RWPE1 (cell line): ENCODE measurements at regions not wholly inside any gene's neighbourhood (a gene's known extent, or its start where the extent isn't known, plus 50 kb on each side); places are given as distances from the start of the nearest gene placed in this dataset.

Experiments
- CTCF ChIA-PET: fragments of 350-600 bp; sonication (Branson Sonifier 250); formaldehyde crosslinking; extraction: SDS; loops from one replicate; lab custom pipeline; 2021; lab: Yijun Ruan, JAX
- POLR2A ChIA-PET: fragments of 400-600 bp; formaldehyde crosslinking; extraction: SDS; loops from one replicate; lab custom pipeline; 2020; ENCODE audit warnings: antibody characterized with exemption; ENCODE audit not compliant: low non-redundant PET; lab: Yijun Ruan, JAX
- DNase-seq: peaks from one replicate; pipeline ENCODE4 v3.0.0; 2012; ENCODE audit warnings: low spot score
- H3K27ac ChIP-seq: fragments of 450-650 bp; 2 replicates; pipeline ENCODE4 v1.5.1; 2017
- TF ChIP-seq, protein P1 (sequence below): fragments of 450-650 bp; conservative IDR thresholded peaks from 2 replicates; pipeline ENCODE4 v1.5.1; 2017; ENCODE audit warnings: low read depth, mild to moderate bottlenecking

DNA sequence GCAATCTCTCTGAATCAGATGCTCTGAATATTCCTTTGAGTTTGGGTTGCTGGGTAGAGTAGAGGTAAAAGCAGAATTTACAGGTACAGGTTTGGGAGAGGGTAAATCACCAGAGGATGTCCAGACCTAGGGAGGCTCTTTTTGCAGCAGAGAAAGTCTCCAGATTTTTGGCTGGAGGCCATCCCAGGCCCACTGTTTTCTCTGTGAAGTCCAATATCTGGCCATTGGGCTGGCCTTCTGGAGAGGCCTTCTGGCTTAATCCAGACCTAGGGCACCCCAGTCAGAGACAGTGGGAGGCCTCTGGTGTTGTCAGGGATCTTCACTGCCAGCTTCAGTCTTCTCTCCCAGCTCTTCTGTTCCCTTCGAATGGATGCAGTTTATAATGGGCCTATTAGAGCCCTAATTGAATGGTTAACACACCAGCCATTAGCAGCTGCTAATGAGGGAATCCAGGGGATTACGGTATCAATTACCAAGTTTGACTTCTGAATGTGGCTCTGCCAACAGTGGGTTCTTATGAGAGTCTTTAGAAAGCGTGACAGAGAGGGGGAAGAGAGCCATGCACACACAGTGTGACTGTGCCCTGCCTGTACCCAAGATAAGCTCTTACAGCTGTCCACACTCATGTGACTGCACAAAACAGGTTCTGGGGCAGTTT lies 183.1 kb downstream of the EMP1 start:
- no peak overlapping the region for H3K27ac ChIP-seq
- DNase-seq = no peak
- ChIA-PET POLR2A (no interaction called here), CTCF (no interaction called here)
- TF ChIP-seq, protein P1, sequence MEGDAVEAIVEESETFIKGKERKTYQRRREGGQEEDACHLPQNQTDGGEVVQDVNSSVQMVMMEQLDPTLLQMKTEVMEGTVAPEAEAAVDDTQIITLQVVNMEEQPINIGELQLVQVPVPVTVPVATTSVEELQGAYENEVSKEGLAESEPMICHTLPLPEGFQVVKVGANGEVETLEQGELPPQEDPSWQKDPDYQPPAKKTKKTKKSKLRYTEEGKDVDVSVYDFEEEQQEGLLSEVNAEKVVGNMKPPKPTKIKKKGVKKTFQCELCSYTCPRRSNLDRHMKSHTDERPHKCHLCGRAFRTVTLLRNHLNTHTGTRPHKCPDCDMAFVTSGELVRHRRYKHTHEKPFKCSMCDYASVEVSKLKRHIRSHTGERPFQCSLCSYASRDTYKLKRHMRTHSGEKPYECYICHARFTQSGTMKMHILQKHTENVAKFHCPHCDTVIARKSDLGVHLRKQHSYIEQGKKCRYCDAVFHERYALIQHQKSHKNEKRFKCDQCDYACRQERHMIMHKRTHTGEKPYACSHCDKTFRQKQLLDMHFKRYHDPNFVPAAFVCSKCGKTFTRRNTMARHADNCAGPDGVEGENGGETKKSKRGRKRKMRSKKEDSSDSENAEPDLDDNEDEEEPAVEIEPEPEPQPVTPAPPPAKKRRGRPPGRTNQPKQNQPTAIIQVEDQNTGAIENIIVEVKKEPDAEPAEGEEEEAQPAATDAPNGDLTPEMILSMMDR = no peak

DNA sequence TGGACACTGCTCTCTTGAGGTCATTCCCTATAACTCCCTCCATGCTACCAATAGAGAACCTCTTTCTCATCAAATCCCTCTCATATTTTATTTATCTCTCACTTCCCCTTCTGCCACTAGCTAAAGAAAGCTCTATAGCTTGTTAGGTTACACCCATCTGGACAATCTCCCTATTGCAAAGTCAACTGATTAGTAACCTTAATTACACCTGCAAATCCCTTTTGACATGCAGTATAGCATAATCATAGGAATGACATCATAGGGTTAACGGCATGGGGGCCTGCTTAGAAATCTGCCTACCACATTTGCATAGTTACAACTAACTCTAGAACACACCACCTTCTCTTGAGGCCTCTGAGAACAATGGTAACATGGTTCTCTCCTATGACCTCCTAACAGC lies 181.2 kb downstream of the EMP1 start:
- no peak for DNase-seq
- H3K27ac ChIP-seq = no peak overlapping the region
- ChIA-PET CTCF (interaction anchor here (0.8 kb wide), 1 partner anchor 124 kb away, joined by 3 read pairs; no protein-coding TSS in a partner anchor), POLR2A (no interaction called here)
- TF ChIP-seq, protein P1 = no peak

DNA sequence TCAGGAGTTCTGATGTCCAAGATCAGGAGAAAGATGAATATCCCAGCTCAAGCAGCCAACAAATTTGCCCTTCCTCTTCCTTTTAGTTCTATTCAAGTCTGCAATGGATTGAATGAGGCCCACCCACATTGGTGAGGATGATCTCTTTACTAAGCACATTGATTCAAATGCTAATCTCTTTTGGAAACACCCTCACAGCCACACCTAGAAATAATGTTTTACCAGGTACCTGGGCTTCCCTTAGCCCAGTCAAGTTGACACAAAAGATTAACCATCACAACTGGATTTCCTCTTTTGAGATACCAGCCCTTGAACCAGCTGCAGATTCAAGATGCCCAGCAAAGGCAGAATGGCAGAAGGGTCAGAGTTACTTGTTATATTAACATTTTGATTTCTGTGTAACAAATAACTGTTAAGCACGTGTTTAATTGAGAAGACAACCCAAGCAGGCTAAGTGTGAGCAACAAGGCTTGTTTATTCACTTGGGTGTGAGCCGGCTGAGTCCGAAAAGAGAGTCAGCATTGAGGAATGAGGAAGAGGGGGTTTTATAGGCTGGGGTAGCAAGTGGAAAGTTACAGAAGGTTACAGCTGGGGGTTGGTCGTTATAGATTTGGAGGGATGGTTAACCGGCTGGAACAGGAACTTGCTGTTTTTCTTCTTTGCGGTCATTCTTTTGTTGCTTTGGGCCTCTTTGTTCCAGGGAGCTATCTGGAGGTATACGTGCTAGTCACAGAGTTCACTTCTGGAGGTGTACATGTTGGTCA lies 180.3 kb downstream of the EMP1 start:
- no peak overlapping the region for H3K27ac ChIP-seq
- CTCF ChIA-PET = interaction anchor here (0.8 kb wide), 1 partner anchor 125 kb away, joined by 3 read pairs; no protein-coding TSS in a partner anchor
- TF ChIP-seq, protein P1 = no peak

DNA sequence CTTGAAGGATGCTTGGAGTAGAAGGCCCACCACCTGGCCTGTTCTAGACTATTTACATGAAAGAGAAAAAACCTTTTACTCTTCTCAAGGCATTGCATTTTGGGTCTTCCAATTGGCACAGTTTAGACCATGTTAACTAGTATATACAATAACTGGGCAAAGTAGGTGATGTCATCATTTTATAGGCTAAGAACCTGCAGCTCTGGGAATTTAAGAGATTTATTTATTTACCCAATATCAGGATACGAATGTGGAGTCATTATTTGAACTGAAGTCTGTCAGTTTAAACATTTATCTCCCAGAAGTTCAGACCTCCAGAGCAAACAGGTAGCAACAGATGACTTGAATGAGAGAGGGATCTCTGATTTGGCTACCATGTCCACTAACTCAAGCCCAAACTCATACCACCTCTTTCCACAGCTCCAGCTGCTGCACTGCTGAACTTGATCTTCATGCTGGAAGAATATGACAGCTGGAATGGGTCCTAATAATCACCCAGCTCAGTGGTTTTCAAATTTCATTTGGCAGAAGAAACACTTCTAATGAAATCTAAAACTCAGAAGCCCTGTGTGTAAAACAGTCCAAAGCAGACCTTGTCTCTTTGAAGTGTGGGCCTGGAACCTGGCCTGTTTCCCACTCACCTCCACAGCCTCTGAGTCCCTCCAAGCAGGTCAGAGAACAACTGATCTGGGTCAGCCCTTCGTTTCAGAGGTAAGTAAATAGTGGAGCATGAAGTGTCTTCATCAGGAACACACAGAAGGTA lies 179.2 kb downstream of the EMP1 start:
- TF ChIP-seq, protein P1 = no peak
- H3K27ac ChIP-seq = no peak overlapping the region
- ChIA-PET POLR2A (no interaction called here), CTCF (no interaction called here)
- DNase-seq = no peak

More for the DNA sequence above, 180.3 kb downstream of the EMP1 start:
- POLR2A ChIA-PET = no interaction called here
- DNase-seq = no peak

DNA sequence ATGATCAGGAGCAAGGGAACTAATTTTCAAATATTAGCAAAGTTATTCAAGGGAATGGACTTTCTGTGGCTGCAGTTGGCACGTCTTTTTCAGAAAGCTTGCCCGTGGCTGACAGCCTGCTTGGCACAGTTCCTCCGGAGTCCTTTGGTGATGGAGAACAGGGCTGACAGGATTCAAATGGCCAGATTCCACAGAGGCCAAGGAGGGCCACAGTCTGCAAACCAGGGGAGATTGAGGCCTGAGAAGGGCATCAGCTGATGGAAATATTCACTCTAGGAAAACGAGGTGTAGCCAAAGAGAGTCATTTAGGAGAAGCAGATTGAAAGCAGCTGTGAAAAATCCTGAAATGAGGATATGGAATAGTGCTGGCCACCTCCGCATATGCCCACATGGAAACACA lies 178.3 kb downstream of the EMP1 start:
- ChIA-PET CTCF (interaction anchor here (1.3 kb wide), 1 partner anchor 12 kb away, joined by 6 read pairs; no protein-coding TSS in a partner anchor), POLR2A (no interaction called here)
- TF ChIP-seq, protein P1 = no peak
- no peak for DNase-seq
- no peak overlapping the region for H3K27ac ChIP-seq

DNA sequence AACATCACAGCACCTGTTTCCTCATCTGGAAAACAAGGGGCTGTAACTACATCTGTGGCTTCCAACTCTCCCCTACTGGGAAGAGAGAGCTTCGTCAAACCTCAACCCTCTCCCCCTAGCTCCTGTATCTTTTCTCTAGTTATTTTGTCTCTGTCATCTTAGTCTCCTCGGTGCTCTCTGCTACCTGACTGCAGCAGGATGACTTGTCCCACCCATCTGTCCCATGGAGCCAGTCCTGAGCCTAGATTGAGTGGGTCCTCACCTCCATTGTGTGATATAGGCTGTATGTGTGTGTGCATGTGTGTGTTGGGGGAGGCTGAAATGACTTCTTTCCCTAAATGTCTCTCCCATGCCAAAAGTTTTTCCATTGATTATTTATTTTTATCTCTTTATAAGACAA lies 177.3 kb downstream of the EMP1 start:
- no peak for DNase-seq
- no peak overlapping the region for H3K27ac ChIP-seq
- POLR2A ChIA-PET = no interaction called here
- TF ChIP-seq, protein P1 = no peak
- CTCF ChIA-PET = no interaction called here
